Lower leg skin (tissue), 4 donors: ENCODE measurements at regions not wholly inside any gene's neighbourhood (a gene's known extent, or its start where the extent isn't known, plus 50 kb on each side); places are given as distances from the start of the nearest gene placed in this dataset.

ENCODE experiments used
- DNase-seq, 2 donors: peaks; one replicate each; pipeline ENCODE4 v3.0.0-alpha.2; 2019; ENCODE audit warnings: low spot score in 2 of 2
- H3K4me3 ChIP-seq: fragments of 200-600 bp; sonication (generic); 2 replicates; pipeline ENCODE4 v1.5.1; 2017; ENCODE audit warnings: mild to moderate bottlenecking, low read depth; ENCODE audit not compliant: poor library complexity, severe bottlenecking
- CTCF ChIP-seq, 3 donors: fragments of 450-650 bp; IDR thresholded peaks; one replicate each; pipeline ENCODE4 v1.5.1; 2016; ENCODE audit warnings: antibody characterized with exemption in 3 of 3, mild to moderate bottlenecking in 3 of 3, moderate library complexity in 2 of 3
- POLR2A ChIP-seq, 2 donors: fragments of 450-650 bp; IDR thresholded peaks; one replicate each; pipeline ENCODE4 v1.6.1; 2016 to 2017; ENCODE audit warnings: antibody characterized with exemption in 2 of 2, mild to moderate bottlenecking in 1 of 2, moderate library complexity in 1 of 2
- WGBS, 2 donors: methylation state at CpG; one replicate each; pipeline ENCODE4 v1.1.5; 2018; 5-methylcytosine and 5-hydroxymethylcytosine counted together
- intact Hi-C: fragments of 100-400 bp; cut with DNase I; formaldehyde crosslinking; loops from one replicate; pipeline ENCODE4 v1.15.0; 2023; ENCODE audit warnings: low total_unique reads

GRCh38 chr4:148778980-148779675, 336.9 kb upstream of the NR3C2 start:
- WGBS, 2 donors, result 78 to 90% methylated on average over 5 of the region's 5 CpGs
- no peak for DNase-seq
- intact Hi-C loops, result no loop called here
- no peak for TF ChIP-seq POLR2A (IDR thresholded peaks at IDR 0.05)
- no peak for TF ChIP-seq CTCF (IDR thresholded peaks at IDR 0.05)
- H3K4me3 ChIP-seq, result no peak overlapping the region

GRCh38 chr4:148776941-148777340, 334.7 kb upstream of the NR3C2 start:
- TF ChIP-seq CTCF (IDR thresholded peaks at IDR 0.05), result no peak
- TF ChIP-seq POLR2A (IDR thresholded peaks at IDR 0.05), result no peak
- no peak for DNase-seq
- intact Hi-C loops, result no loop called here
- 62 to 66% methylated on average over 3 of the region's 3 CpGs for WGBS, 2 donors
- no peak overlapping the region for H3K4me3 ChIP-seq

GRCh38 chr4:148774134-148774533, 331.9 kb upstream of the NR3C2 start:
- TF ChIP-seq CTCF (IDR thresholded peaks at IDR 0.05) (no peak), POLR2A (IDR thresholded peaks at IDR 0.05) (no peak)
- DNase-seq, result no peak
- WGBS, 2 donors, result 71 to 86% methylated on average over 3 of the region's 3 CpGs
- no peak overlapping the region for H3K4me3 ChIP-seq
- intact Hi-C loops, result no loop called here

- DNase-seq, result no peak
- WGBS, 2 donors, result 77 to 83% methylated on average over 2 of the region's 2 CpGs
- TF ChIP-seq POLR2A (IDR thresholded peaks at IDR 0.05) (no peak), CTCF (IDR thresholded peaks at IDR 0.05) (no peak)
- H3K4me3 ChIP-seq, result no peak overlapping the region
- intact Hi-C loops, result no loop called here
Observed at GRCh38 chr4:148773313-148773712, 331.1 kb upstream of the NR3C2 start.

- intact Hi-C loops, result no loop called here
- no peak overlapping the region for H3K4me3 ChIP-seq
- TF ChIP-seq CTCF (IDR thresholded peaks at IDR 0.05) (no peak), POLR2A (IDR thresholded peaks at IDR 0.05) (no peak)
- DNase-seq, result no peak
Observed at GRCh38 chr4:148770848-148771247, 328.6 kb upstream of the NR3C2 start.

- DNase-seq, result no peak
- H3K4me3 ChIP-seq, result no peak overlapping the region
- TF ChIP-seq CTCF (IDR thresholded peaks at IDR 0.05), result no peak
- TF ChIP-seq POLR2A (IDR thresholded peaks at IDR 0.05), result no peak
- intact Hi-C loops, result no loop called here
Observed at GRCh38 chr4:148770377-148770776, 328.2 kb upstream of the NR3C2 start.
